ENCODE measurements at regions not wholly inside any gene's neighbourhood (a gene's known extent, or its start where the extent isn't known, plus 50 kb on each side); places are given as distances from the start of the nearest gene placed in this dataset.

- peak; percentile 60 for DNase-seq (ENCODE audit: low spot score)
- Mint-ChIP-seq H3K4me3 (ENCODE audit: unreplicated experiment) (no peak overlapping the region), H3K27me3 (ENCODE audit: low read depth) (peaks cover 22% of the 10 kb centered on the region), H3K4me1 (ENCODE audit: low read depth) (no peaks in the 10 kb centered on the region), H3K9me3 (ENCODE audit: low read depth) (peaks cover 3% of the 10 kb centered on the region), H3K27ac (ENCODE audit: unreplicated experiment) (no peak overlapping the region), H3K36me3 (ENCODE audit: low read depth) (no peaks in the 10 kb centered on the region)
- TF ChIP-seq CTCF (IDR thresholded peaks at IDR 0.05): no peak
Observed at GRCh38 chr11:44446996-44447771, 118.3 kb upstream of the CD82 start.

GRCh38 chr11:44450295-44450932, 115.0 kb upstream of the CD82 start:
- Mint-ChIP-seq H3K36me3 (ENCODE audit: low read depth) (no peaks in the 10 kb centered on the region), H3K27ac (ENCODE audit: unreplicated experiment) (no peak overlapping the region), H3K9me3 (ENCODE audit: low read depth) (no peaks in the 10 kb centered on the region), H3K4me3 (ENCODE audit: unreplicated experiment) (no peak overlapping the region), H3K4me1 (ENCODE audit: low read depth) (no peaks in the 10 kb centered on the region), H3K27me3 (ENCODE audit: low read depth) (peaks cover 12% of the 10 kb centered on the region)
- no peak for TF ChIP-seq CTCF (IDR thresholded peaks at IDR 0.05)
- peak; percentile 34 for DNase-seq (ENCODE audit: low spot score)

- Mint-ChIP-seq H3K36me3 (ENCODE audit: low read depth) (no peaks in the 10 kb centered on the region), H3K27ac (ENCODE audit: unreplicated experiment) (no peak overlapping the region), H3K27me3 (ENCODE audit: low read depth) (peaks cover 3% of the 10 kb centered on the region), H3K9me3 (ENCODE audit: low read depth) (no peaks in the 10 kb centered on the region), H3K4me3 (ENCODE audit: unreplicated experiment) (no peak overlapping the region), H3K4me1 (ENCODE audit: low read depth) (no peaks in the 10 kb centered on the region)
- DNase-seq (ENCODE audit: low spot score): peak; percentile 43
- no peak for TF ChIP-seq CTCF (IDR thresholded peaks at IDR 0.05)
Observed at GRCh38 chr11:44451706-44452105, 113.8 kb upstream of the CD82 start.

GRCh38 chr11:44452827-44453572, 112.5 kb upstream of the CD82 start:
- DNase-seq (ENCODE audit: low spot score): no peak
- TF ChIP-seq CTCF (IDR thresholded peaks at IDR 0.05): no peak
- H3K36me3 Mint-ChIP-seq (ENCODE audit: low read depth): no peaks in the 10 kb centered on the region

GRCh38 chr11:44453871-44454270, 111.6 kb upstream of the CD82 start:
- no peaks in the 10 kb centered on the region for H3K9me3 Mint-ChIP-seq (ENCODE audit: low read depth)
- H3K27ac Mint-ChIP-seq (ENCODE audit: unreplicated experiment): no peak overlapping the region
- H3K27me3 Mint-ChIP-seq (ENCODE audit: low read depth): peaks cover 5% of the 10 kb centered on the region
- H3K36me3 Mint-ChIP-seq (ENCODE audit: low read depth): no peaks in the 10 kb centered on the region
- H3K4me1 Mint-ChIP-seq (ENCODE audit: low read depth): no peaks in the 10 kb centered on the region
- no peak for DNase-seq (ENCODE audit: low spot score)
- no peak overlapping the region for H3K4me3 Mint-ChIP-seq (ENCODE audit: unreplicated experiment)
- TF ChIP-seq CTCF (IDR thresholded peaks at IDR 0.05): no peak

More at GRCh38 chr11:44452827-44453572, 112.5 kb upstream of the CD82 start:
- no peak overlapping the region for H3K27ac Mint-ChIP-seq (ENCODE audit: unreplicated experiment)
- peaks cover 5% of the 10 kb centered on the region for H3K27me3 Mint-ChIP-seq (ENCODE audit: low read depth)
- no peak overlapping the region for H3K4me3 Mint-ChIP-seq (ENCODE audit: unreplicated experiment)
- no peaks in the 10 kb centered on the region for H3K4me1 Mint-ChIP-seq (ENCODE audit: low read depth)
- H3K9me3 Mint-ChIP-seq (ENCODE audit: low read depth): no peaks in the 10 kb centered on the region
